HPDE6-E6E7 (cell line): ENCODE measurements at regions not wholly inside any gene's neighbourhood (a gene's known extent, or its start where the extent isn't known, plus 50 kb on each side); places are given as distances from the start of the nearest gene placed in this dataset.
"Not testable (repeated sequence)": the region's sequence is repeated elsewhere in the genome, so short reads cannot be mapped to it uniquely, and the experiment has no call there.

Experiments
- DNase-seq: peaks from one replicate; pipeline ENCODE4 v3.0.0; 2011; ENCODE audit warnings: missing footprints; ENCODE audit errors: extremely low spot score

GRCh38 chr12:79991586-79991985 is 56.7 kb upstream of the PPP1R12A start:
- DNase-seq: no peak

GRCh38 chr12:79990509-79991338 is 55.8 kb upstream of the PPP1R12A start:
- DNase-seq: not testable (repeated sequence)

- DNase-seq: no peak
Measured at GRCh38 chr12:79988368-79988767, 53.5 kb upstream of the PPP1R12A start.

GRCh38 chr12:79987731-79988130 is 52.8 kb upstream of the PPP1R12A start:
- DNase-seq: no peak
